Vagina (tissue), 2 donors: ENCODE measurements at regions not wholly inside any gene's neighbourhood (a gene's known extent, or its start where the extent isn't known, plus 50 kb on each side); places are given as distances from the start of the nearest gene placed in this dataset.

Experiments
- POLR2AphosphoS5 ChIP-seq, 2 donors: sonication (generic); formaldehyde crosslinking; IDR thresholded peaks; one replicate each; pipeline ENCODE4 v1.9.0; 2017; ENCODE audit warnings: antibody characterized with exemption in 2 of 2, mild to moderate bottlenecking in 2 of 2, low read depth in 1 of 2; ENCODE audit not compliant: insufficient read depth in 1 of 2
- TF ChIP-seq, protein P1 (sequence below), 3 experiments: fragments of 450-650 bp in 2 of 3; fragments of 200-600 bp in 1 of 3; sonication (generic) in 1 of 3; IDR thresholded peaks; one replicate each; pipeline ENCODE4 v1.5.1; 2017 to 2019; ENCODE audit warnings: antibody characterized with exemption in 3 of 3, mild to moderate bottlenecking in 2 of 3, moderate library complexity in 2 of 3

- no peak for TF ChIP-seq POLR2AphosphoS5 (IDR thresholded peaks at IDR 0.05; ENCODE audit: insufficient read depth in 1 of 2, low read depth in 1 of 2)
- TF ChIP-seq, protein P1, sequence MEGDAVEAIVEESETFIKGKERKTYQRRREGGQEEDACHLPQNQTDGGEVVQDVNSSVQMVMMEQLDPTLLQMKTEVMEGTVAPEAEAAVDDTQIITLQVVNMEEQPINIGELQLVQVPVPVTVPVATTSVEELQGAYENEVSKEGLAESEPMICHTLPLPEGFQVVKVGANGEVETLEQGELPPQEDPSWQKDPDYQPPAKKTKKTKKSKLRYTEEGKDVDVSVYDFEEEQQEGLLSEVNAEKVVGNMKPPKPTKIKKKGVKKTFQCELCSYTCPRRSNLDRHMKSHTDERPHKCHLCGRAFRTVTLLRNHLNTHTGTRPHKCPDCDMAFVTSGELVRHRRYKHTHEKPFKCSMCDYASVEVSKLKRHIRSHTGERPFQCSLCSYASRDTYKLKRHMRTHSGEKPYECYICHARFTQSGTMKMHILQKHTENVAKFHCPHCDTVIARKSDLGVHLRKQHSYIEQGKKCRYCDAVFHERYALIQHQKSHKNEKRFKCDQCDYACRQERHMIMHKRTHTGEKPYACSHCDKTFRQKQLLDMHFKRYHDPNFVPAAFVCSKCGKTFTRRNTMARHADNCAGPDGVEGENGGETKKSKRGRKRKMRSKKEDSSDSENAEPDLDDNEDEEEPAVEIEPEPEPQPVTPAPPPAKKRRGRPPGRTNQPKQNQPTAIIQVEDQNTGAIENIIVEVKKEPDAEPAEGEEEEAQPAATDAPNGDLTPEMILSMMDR (IDR thresholded peaks at IDR 0.05): no peak
Measured at GRCh38 chr2:215511454-215512346, 75.8 kb upstream of the FN1 start.
